Right lobe of liver (tissue), 6 donors: ENCODE measurements at regions not wholly inside any gene's neighbourhood (a gene's known extent, or its start where the extent isn't known, plus 50 kb on each side); places are given as distances from the start of the nearest gene placed in this dataset.

Experiments used
- ATAC-seq, 4 donors: fragments of 200-7000 bp; cut with Tn5 transposase; one replicate each; pipeline ENCODE4 v1.9.1; 2020; ENCODE audit warnings: mild to moderate bottlenecking in 4 of 4, moderate library complexity in 4 of 4
- DNase-seq, 3 donors: peaks; one replicate each; pipeline ENCODE4 v3.0.0-alpha.2; 2020
- H3K27ac ChIP-seq, 3 donors: fragments of 200-600 bp; one replicate each; pipeline ENCODE4 v1.8.0; 2022
- H3K27me3 ChIP-seq, 2 donors: fragments of 200-600 bp; one replicate each; pipeline ENCODE4 v1.8.0; 2022
- H3K36me3 ChIP-seq, 4 donors: fragments of 200-600 bp; sonication (generic) in 1 of 4; one replicate each; pipeline versions ENCODE4 v1.5.1 to v1.8.0; 2017 to 2022; ENCODE audit warnings: control low read depth in 1 of 4
- H3K4me1 ChIP-seq, 4 donors: fragments of 200-600 bp; sonication (generic) in 1 of 4; one replicate each; pipeline versions ENCODE4 v1.5.1 to v1.8.0; 2017 to 2022; ENCODE audit warnings: control low read depth in 1 of 4
- H3K4me3 ChIP-seq, 3 donors: fragments of 200-600 bp; one replicate each; pipeline ENCODE4 v1.8.0; 2022
- H3K9me3 ChIP-seq, 4 donors: fragments of 200-600 bp; sonication (generic) in 1 of 4; one replicate each; pipeline versions ENCODE4 v1.5.1 to v1.8.0; 2017 to 2022; ENCODE audit warnings: control low read depth in 1 of 4
- POLR2A ChIP-seq: fragments of 450-650 bp; IDR thresholded peaks from one replicate; pipeline ENCODE4 v1.6.1; 2017; ENCODE audit warnings: antibody characterized with exemption, mild to moderate bottlenecking
- WGBS: methylation state at CpG from one replicate; pipeline ENCODE4 v1.1.6; 2018; ENCODE audit warnings: low coverage, low lambda C conversion rate; ENCODE audit not compliant: insufficient coverage; ENCODE audit errors: missing lambda C conversion rate; 5-methylcytosine and 5-hydroxymethylcytosine counted together
- intact Hi-C, 2 donors: fragments of 100-400 bp; cut with DNase I; formaldehyde crosslinking; loops; one replicate each; pipeline versions ENCODE4 v1.11.2 to v1.14.1; 2022
- TF ChIP-seq, protein P1 (sequence below), 4 donors: fragments of 200-600 bp in 3 of 4; fragments of 450-650 bp in 1 of 4; IDR thresholded peaks; one replicate each; pipeline versions ENCODE4 v1.5.1 to v1.8.0; 2016 to 2022; ENCODE audit warnings: antibody characterized with exemption in 4 of 4, mild to moderate bottlenecking in 2 of 4
- donor health status: DM: no; HTN: yes; CAD: no.
- donor health status: DM: no; HTN: no; CAD: no.
- donor health status: DM: no; HTN: no; CAD: no.
- donor health status: DM: no; HTN: yes; CAD: no.
- donor health status: DM: no; HTN: yes; CAD: no.

DNA sequence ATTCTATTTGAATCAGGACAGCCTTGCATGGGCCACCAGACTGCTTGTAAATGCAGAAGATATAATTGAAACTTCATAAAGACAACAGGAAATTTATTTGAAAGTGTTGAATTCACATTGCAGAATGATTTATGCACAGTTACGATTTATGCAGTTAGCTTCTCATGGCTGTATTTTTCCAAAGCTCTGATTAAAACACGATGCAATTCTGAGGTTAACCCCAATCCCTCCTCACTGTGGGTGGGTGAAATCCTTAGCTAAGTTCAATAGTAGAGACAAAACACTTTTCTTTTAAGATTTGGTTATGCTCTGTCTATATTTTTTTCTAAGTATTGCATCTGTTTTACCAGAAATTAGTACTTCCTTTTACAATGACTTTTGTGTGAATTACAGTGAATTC lies 728.8 kb upstream of the IGFBP3 start:
- Histone ChIP-seq H3K27ac (no peak overlapping the region), H3K36me3 (no peaks in the 10 kb centered on the region), H3K9me3 (no peaks in the 10 kb centered on the region), H3K27me3 (no peaks in the 10 kb centered on the region), H3K4me1 (no peaks in the 10 kb centered on the region), H3K4me3 (no peak overlapping the region)
- ATAC-seq (no peak), DNase-seq (no peak)
- 33% methylated on average over 2 of the region's 2 CpGs for WGBS
- no peak for TF ChIP-seq POLR2A
- TF ChIP-seq, protein P1, sequence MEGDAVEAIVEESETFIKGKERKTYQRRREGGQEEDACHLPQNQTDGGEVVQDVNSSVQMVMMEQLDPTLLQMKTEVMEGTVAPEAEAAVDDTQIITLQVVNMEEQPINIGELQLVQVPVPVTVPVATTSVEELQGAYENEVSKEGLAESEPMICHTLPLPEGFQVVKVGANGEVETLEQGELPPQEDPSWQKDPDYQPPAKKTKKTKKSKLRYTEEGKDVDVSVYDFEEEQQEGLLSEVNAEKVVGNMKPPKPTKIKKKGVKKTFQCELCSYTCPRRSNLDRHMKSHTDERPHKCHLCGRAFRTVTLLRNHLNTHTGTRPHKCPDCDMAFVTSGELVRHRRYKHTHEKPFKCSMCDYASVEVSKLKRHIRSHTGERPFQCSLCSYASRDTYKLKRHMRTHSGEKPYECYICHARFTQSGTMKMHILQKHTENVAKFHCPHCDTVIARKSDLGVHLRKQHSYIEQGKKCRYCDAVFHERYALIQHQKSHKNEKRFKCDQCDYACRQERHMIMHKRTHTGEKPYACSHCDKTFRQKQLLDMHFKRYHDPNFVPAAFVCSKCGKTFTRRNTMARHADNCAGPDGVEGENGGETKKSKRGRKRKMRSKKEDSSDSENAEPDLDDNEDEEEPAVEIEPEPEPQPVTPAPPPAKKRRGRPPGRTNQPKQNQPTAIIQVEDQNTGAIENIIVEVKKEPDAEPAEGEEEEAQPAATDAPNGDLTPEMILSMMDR (IDR thresholded peaks at IDR 0.05) = no peak
- intact Hi-C loops = no loop called here

DNA sequence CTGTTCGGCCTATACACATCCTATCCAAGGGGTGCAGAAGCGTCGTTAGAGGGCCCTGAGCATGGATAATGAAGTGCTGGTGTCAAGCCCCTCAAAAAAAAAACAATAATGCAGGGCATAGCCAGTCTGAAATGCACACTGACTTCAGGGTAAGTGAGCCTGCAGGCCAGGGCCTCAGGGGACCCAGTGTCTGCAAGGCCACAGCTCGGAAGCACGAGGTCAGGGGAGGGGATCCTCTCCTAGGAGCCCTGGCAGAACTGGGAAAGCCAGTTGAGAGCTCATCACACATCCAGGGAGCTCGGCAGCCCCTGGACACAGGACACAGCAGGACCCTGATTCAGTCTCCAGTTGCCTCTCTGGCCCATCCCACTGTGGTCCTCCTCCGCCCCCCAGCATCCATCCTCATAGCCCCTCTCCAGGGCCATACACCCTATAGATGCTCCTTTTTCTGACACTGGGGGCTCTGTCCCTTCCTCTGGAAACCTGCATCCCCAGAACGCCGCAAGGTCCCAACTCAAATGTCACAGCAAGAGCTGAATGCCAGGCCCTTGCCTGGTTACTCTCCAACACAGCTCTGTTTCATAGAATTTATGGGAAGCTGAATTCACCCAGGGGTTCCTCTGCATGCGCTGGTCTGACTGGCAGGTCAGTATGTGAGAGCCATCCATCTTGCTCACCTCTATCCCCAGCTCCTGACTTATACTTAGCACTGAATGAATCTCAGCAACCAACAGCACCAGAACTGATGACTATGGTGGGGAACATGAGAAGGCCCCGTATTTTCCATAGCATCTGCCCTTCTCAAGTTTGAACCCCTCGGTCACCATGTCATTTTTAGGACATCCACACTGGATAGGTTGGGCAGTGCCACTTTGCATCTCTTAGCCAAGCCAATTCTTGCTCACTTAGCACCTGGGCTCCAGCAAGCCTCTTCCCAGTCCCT lies 717.0 kb upstream of the IGFBP3 start:
- intact Hi-C loops = no loop called here
- no peak overlapping the region for H3K27ac ChIP-seq
- WGBS = 73% methylated on average over 6 of the region's 12 CpGs
- TF ChIP-seq, protein P1 (IDR thresholded peaks at IDR 0.05) = no peak
- TF ChIP-seq POLR2A = no peak
- H3K4me1 ChIP-seq = no peaks in the 10 kb centered on the region
- no peaks in the 10 kb centered on the region for H3K9me3 ChIP-seq
- H3K27me3 ChIP-seq = no peaks in the 10 kb centered on the region
- H3K36me3 ChIP-seq = no peaks in the 10 kb centered on the region
- no peak overlapping the region for H3K4me3 ChIP-seq
- no peak for DNase-seq
- ATAC-seq = no peak

DNA sequence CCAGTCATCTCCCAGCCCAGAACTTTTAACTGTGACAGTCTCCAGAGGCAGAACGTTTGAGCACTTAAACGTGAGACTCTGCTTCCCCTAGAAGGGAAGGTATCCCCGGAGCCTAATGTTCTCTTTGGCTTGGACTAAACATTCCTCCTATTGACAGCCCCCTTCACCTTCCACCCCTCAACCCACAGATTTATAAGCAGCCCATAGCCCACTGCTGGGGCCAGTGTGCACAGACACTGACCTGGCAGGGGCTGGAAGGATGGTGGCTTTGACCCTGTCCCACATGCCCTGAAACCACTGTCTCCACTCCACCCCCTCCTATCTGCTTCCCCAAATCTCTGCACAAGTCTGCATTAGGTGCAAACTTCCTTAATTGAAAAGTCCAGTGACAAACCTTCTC lies 715.0 kb upstream of the IGFBP3 start:
- WGBS = 56% methylated on average over 3 of the region's 3 CpGs
- TF ChIP-seq, protein P1 (IDR thresholded peaks at IDR 0.05) = no peak
- TF ChIP-seq POLR2A = no peak
- H3K4me3 ChIP-seq = no peak overlapping the region
- DNase-seq (no peak), ATAC-seq (no peak)
- no peaks in the 10 kb centered on the region for H3K27me3 ChIP-seq
- H3K4me1 ChIP-seq = no peaks in the 10 kb centered on the region
- intact Hi-C loops = no loop called here
- H3K36me3 ChIP-seq = no peaks in the 10 kb centered on the region
- H3K27ac ChIP-seq = no peak overlapping the region
- H3K9me3 ChIP-seq = no peaks in the 10 kb centered on the region

DNA sequence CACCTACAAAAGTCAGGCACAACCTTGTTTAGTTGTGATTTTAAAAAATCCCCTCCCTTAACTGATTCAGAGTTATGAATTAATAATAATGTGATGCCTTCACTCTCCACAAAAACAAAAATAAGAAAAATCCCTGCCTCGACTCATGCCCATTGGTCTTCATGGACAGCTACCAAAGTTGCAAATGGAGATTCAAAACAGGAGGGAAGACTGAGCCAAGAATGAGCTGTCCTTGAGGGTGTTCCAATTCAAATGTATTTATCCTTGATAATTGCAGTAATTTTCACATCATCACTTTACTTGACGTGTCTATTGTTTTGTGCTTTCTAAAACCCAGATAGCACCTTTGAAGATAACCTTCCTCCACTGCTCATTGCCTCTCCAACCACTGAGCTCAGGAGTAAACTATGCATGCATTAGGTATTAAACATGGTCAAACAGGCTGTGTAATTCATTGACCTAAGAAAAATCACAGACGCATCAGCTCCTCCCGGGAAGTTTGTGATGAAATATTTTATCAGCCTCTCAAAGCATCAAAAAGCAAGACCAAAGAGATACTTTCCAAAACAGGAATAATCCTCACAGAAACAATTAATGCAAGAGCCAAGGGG lies 712.7 kb upstream of the IGFBP3 start:
- DNase-seq (no peak), ATAC-seq (no peak)
- Histone ChIP-seq H3K9me3 (no peaks in the 10 kb centered on the region), H3K4me3 (no peak overlapping the region), H3K4me1 (no peaks in the 10 kb centered on the region), H3K27me3 (no peaks in the 10 kb centered on the region), H3K36me3 (no peaks in the 10 kb centered on the region), H3K27ac (no peak overlapping the region)
- TF ChIP-seq POLR2A = no peak
- TF ChIP-seq, protein P1 (IDR thresholded peaks at IDR 0.05) = no peak
- intact Hi-C loops = no loop called here
- WGBS = 80% methylated on average over 4 of the region's 4 CpGs
